HG02884 (cell line): ENCODE measurements at regions not wholly inside any gene's neighbourhood (a gene's known extent, or its start where the extent isn't known, plus 50 kb on each side); places are given as distances from the start of the nearest gene placed in this dataset.
"Not testable (repeated sequence)": the region's sequence is repeated elsewhere in the genome, so short reads cannot be mapped to it uniquely, and the experiment has no call there.

Source experiments
- ATAC-seq: cut with Tn5 transposase; IDR thresholded peaks from one replicate; pipeline ENCODE4 v1.9.1; 2021; ENCODE audit warnings: mild to moderate bottlenecking, moderate library complexity; ENCODE audit not compliant: unreplicated experiment

DNA sequence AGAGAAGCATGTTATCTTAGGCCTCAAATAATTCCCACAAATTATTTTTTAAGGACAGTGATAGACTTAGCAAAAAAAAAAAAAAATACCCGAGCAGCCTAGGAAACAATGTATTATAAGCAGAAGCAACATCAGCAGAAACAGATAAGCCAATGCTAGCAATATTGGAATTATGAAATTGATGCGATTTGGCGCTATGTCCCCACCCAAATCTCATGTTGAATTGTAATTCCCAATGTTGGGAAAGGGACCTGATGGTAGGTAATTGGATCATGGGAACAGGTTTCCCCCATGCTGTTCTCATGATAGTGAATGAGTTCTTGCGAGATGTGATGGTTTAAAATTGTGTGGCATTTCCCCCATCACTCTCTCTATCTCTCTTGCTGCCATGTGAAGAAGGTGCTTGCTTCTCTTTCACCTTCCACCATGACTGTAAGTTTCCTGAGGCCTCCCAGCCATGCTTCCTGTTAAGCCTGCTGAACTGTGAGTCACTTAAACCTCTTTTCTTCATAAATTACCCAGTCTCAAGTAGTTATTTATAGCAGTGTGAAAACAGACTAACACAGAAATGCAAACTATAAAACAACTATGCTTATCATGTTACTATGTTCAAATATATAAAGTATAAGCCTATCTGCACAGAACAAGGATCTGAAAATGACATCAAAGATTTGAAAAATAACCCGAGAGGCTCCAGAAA is 75.6 kb upstream of the HIVEP3 start:
- ATAC-seq: no peak

- no peak for ATAC-seq
These were observed 64.7 kb upstream of the HIVEP3 start for GRCh38 chr1:41983451-41983850.

- ATAC-seq: no peak
These were observed 63.1 kb upstream of the HIVEP3 start for GRCh38 chr1:41981796-41982195.

- ATAC-seq: no peak
These were observed 62.3 kb upstream of the HIVEP3 start for GRCh38 chr1:41980827-41981653.

GRCh38 chr1:41978986-41979385 is 60.3 kb upstream of the HIVEP3 start:
- no peak for ATAC-seq

DNA sequence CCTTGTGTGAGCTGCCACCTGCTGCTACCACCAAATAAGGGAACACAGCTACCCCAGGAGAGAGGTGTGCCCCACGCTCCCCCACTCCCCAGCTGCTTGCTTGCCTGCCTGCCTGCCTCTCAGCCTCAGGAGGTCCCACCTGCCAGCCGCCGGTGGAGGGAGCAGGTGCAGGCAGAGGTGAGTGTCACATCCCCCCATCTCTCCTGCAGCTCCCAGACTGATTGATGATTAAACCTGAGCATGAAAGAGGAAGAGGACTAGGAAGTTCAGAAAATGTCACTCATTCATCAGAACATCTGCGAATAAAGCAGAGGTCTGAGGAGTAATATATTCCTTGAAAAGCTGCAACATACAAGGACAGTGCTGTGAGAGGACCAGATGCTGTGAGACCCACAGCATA is 58.6 kb upstream of the HIVEP3 start:
- no peak for ATAC-seq

DNA sequence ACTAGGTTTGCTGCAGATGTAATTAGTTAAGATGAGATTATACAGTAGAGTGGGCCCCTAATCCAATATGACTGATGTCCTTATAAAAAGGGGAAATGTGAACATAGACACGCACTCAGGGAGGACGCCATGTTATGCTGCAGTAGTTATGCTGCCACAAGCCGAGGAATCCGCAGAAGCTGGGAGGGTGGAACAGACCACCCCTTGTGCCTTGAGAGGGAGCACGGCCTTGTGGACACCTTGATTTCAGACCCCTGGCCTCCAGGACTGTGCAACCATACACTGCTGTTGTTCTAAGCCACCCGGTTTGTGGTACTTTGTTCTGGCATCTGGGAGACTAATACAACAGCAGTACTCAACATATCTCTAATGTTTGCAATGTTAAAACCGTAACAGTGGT is 57.9 kb upstream of the HIVEP3 start:
- ATAC-seq: no peak

DNA sequence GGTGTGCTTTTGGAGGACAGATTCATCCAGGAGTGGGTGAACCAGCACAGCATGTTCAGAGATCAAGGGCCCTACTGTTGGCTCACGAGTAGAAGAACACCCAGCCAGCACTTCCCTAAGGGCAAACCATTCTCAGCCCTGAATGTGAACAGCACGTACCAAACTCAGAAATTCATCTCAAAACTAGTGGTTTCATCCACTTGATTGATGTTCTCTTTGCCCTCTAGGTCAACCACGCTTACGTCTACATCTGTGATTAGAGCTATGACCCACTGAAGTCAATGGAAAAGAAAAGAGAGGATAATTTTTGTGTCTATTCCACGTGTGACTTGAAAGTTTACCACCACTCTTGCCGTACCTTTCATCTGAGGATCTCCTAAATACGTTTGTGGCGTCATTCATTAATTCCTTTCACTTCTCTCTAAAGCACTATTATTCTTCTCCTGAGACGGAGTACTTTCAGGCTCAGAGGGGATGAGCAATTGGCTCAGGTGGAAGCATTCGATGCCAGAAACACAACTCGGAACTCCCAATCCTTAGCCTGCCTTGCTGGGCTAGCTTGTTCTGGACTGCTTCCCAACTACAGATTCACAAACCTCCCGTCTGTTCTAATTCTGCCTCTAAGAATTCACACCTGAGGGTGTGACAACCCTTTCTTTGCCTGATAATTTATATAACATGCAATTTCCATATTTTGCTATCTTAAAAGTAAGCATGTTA is 57.3 kb upstream of the HIVEP3 start:
- ATAC-seq: no peak

- ATAC-seq: no peak
These were observed 56.4 kb upstream of the HIVEP3 start for GRCh38 chr1:41975121-41975520.

DNA sequence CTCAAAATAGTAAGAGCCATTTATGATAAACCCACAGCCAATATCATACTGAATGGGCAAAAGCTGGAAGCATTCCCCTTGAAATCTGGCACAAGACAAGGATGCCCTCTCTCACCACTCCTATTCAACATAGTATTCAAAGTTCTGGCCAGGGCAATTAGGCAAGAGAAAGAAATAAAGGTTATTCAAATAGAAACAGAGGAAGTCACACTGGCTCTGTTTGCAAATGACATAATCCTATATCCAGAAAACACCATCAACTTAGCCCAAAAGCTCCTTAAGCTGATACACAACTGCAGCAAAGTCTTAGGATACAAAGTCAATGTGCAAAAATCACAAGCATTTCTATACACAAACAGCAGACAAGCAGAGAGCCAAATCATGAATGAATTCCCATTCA is 49.8 kb upstream of the HIVEP3 start:
- not testable (repeated sequence) for ATAC-seq
